ENCODE measurements at regions not wholly inside any gene's neighbourhood (a gene's known extent, or its start where the extent isn't known, plus 50 kb on each side); places are given as distances from the start of the nearest gene placed in this dataset.

DNA sequence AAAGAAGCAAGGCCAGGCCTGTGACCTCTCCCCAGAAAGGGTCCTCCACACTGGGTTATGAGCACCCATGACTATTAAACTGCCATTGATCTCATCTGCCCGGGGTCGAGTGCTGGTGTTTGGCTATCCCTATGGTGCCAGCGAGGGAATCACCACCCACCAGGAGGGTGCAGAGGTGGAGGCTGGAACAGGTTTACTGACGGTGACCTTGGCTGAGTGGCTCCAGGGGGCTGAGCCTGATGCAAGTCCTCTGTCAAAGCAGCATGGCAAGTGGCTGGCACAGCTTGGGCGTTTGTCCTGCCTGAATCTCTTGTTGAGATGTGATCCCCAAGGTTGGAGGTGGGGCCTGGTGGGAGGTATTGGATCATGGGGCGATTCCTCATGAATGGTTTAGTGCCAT is 196.4 kb upstream of the HDAC4 start (continued):
- TF ChIP-seq ETS1 (IDR thresholded peaks at IDR 0.05): no peak
- TF ChIP-seq STAT1 (IDR thresholded peaks at IDR 0.05; ENCODE audit: unreplicated experiment): no peak
- no peak for TF ChIP-seq ZNF114 (CRISPR knock-in tag; IDR thresholded peaks at IDR 0.05)
- TF ChIP-seq EZH2phosphoT487 (IDR thresholded peaks at IDR 0.05; ENCODE audit: unreplicated experiment): no peak
- no peak for TF ChIP-seq REST (IDR thresholded peaks at IDR 0.05; ENCODE audit: unreplicated experiment)
- TF ChIP-seq, protein P1, sequence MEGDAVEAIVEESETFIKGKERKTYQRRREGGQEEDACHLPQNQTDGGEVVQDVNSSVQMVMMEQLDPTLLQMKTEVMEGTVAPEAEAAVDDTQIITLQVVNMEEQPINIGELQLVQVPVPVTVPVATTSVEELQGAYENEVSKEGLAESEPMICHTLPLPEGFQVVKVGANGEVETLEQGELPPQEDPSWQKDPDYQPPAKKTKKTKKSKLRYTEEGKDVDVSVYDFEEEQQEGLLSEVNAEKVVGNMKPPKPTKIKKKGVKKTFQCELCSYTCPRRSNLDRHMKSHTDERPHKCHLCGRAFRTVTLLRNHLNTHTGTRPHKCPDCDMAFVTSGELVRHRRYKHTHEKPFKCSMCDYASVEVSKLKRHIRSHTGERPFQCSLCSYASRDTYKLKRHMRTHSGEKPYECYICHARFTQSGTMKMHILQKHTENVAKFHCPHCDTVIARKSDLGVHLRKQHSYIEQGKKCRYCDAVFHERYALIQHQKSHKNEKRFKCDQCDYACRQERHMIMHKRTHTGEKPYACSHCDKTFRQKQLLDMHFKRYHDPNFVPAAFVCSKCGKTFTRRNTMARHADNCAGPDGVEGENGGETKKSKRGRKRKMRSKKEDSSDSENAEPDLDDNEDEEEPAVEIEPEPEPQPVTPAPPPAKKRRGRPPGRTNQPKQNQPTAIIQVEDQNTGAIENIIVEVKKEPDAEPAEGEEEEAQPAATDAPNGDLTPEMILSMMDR (conservative IDR thresholded peaks at IDR 0.05; ENCODE audit: low read depth in 2 of 2): no peak

DNA sequence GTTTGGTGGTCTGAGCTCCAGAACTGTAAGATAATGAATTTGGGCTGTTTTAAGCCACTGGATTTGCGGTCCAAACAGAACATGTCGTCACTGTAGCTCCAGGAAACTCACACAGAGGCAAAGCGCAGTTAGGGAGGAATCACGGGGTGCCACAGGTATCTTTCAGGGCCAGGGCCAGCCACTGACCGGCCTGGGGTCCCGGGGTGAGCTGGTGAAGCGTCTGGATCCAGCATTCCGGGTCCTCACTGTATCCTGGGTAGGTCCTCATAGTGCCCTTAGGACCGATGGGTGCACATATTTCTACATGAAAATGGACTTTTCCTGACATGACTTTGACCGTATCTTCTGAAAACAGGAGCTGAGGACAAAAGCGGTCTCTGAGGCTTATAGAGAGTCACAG is 196.0 kb upstream of the HDAC4 start:
- ATAC-seq (no peak), DNase-seq (ENCODE audit: low spot score) (no peak)
- Histone ChIP-seq H2AFZ (no peak overlapping the region), H3F3A (replicated peaks; ENCODE audit: low read depth) (no peaks in the 10 kb centered on the region), H3K36me3 (ENCODE audit: insufficient read depth) (no peaks in the 10 kb centered on the region), H3K4me1 (ENCODE audit: insufficient read depth) (no peaks in the 10 kb centered on the region; the same call in 1 of the 2 replicates), H3K4me2 (no peak overlapping the region), H3K4me3 (no peak overlapping the region), H3K9me2 (ENCODE audit: insufficient read depth) (no peaks in the 10 kb centered on the region), H3K79me2 (replicated peaks; ENCODE audit: insufficient read depth) (no peaks in the 10 kb centered on the region), H3K27me3 (ENCODE audit: insufficient read depth) (no peaks in the 10 kb centered on the region), H4K20me1 (replicated peaks; ENCODE audit: insufficient read depth) (no peaks in the 10 kb centered on the region), H3K27ac (ENCODE audit: low read depth) (no peak overlapping the region)
- Mint-ChIP-seq H3K27ac (no peak overlapping the region), H3K9me3 (peaks cover 25% of the 10 kb centered on the region), H3K4me1 (peaks cover 7% of the 10 kb centered on the region), H3K36me3 (ENCODE audit: low read depth) (peaks cover 9% of the 10 kb centered on the region), H3K4me3 (no peak overlapping the region), H3K27me3 (ENCODE audit: insufficient read depth, low read depth, poor library complexity) (peaks cover 3% of the 10 kb centered on the region)
- TF ChIP-seq STAT1 (IDR thresholded peaks at IDR 0.05; ENCODE audit: unreplicated experiment): no peak
- no peak for TF ChIP-seq CREB1 (CRISPR knock-in tag; IDR thresholded peaks at IDR 0.05; ENCODE audit: low read depth)
- TF ChIP-seq JUNB (IDR thresholded peaks at IDR 0.05; ENCODE audit: unreplicated experiment): no peak
- TF ChIP-seq ZNF331 (CRISPR knock-in tag; IDR thresholded peaks at IDR 0.05; ENCODE audit: low read depth): no peak
- no peak for TF ChIP-seq NANOG (IDR thresholded peaks at IDR 0.05; ENCODE audit: borderline replicate concordance)
- TF ChIP-seq POLR2AphosphoS5 (IDR thresholded peaks at IDR 0.05; ENCODE audit: low read depth): no peak
- no peak for TF ChIP-seq EZH2 (IDR thresholded peaks at IDR 0.05; ENCODE audit: low read depth, unreplicated experiment)
